Neural progenitor cell (in vitro differentiated cells): ENCODE measurements at regions not wholly inside any gene's neighbourhood (a gene's known extent, or its start where the extent isn't known, plus 50 kb on each side); places are given as distances from the start of the nearest gene placed in this dataset.

Experiments
- CTCF ChIP-seq: fragments of 200-600 bp; sonication (generic); IDR thresholded peaks from 2 replicates; pipeline ENCODE4 v1.5.1; 2017; ENCODE audit warnings: antibody characterized with exemption, mild to moderate bottlenecking
- EZH2 ChIP-seq: fragments of 200-600 bp; sonication (generic); IDR thresholded peaks from 2 replicates; pipeline ENCODE4 v1.6.1; 2017; ENCODE audit warnings: antibody characterized with exemption, mild to moderate bottlenecking, moderate library complexity
- EZH2phosphoT487 ChIP-seq: fragments of 200-600 bp; sonication (generic); IDR thresholded peaks from 2 replicates; pipeline ENCODE4 v1.6.1; 2017; ENCODE audit warnings: antibody characterized with exemption

- TF ChIP-seq CTCF (peak; percentile 87), EZH2phosphoT487 (no peak), EZH2 (no peak)
These were observed 372.0 kb upstream of the KIF2A start for GRCh38 chr5:61933787-61934626.
